ENCODE measurements at regions not wholly inside any gene's neighbourhood (a gene's known extent, or its start where the extent isn't known, plus 50 kb on each side); places are given as distances from the start of the nearest gene placed in this dataset.

DNA sequence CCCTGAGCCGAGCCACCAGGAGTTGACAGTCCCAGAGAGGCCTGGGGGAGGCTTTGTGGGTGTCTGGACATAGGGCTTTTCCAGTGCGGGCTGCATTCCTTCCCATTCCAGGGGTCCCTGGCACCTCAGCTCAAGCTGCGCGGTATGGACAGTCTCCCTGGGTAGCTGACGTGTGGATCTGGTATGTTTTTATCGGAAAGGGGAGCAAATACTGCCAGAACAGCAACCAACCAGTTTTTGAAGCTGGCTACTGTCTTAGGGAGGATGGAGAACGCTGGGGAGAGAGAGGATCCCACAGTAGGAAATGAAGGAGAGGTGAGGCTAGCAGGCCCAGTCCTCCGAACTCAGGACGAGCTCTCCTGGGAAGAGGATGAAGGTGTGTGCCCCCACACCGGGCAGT, 103.8 kb upstream of the APCDD1 start:
- Mint-ChIP-seq H3K27me3 (ENCODE audit: low read depth) (no peaks in the 10 kb centered on the region), H3K4me1 (peaks cover 42% of the 10 kb centered on the region), H3K36me3 (ENCODE audit: low read depth) (no peaks in the 10 kb centered on the region), H3K9me3 (no peaks in the 10 kb centered on the region), H3K4me3 (no peak overlapping the region), H3K27ac (peak overlapping the region in 2 of 3 experiments; percentile 20 to 52)
- TF ChIP-seq, protein P1, sequence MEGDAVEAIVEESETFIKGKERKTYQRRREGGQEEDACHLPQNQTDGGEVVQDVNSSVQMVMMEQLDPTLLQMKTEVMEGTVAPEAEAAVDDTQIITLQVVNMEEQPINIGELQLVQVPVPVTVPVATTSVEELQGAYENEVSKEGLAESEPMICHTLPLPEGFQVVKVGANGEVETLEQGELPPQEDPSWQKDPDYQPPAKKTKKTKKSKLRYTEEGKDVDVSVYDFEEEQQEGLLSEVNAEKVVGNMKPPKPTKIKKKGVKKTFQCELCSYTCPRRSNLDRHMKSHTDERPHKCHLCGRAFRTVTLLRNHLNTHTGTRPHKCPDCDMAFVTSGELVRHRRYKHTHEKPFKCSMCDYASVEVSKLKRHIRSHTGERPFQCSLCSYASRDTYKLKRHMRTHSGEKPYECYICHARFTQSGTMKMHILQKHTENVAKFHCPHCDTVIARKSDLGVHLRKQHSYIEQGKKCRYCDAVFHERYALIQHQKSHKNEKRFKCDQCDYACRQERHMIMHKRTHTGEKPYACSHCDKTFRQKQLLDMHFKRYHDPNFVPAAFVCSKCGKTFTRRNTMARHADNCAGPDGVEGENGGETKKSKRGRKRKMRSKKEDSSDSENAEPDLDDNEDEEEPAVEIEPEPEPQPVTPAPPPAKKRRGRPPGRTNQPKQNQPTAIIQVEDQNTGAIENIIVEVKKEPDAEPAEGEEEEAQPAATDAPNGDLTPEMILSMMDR (IDR thresholded peaks at IDR 0.05; ENCODE audit: unreplicated experiment in 3 of 3): no peak

DNA sequence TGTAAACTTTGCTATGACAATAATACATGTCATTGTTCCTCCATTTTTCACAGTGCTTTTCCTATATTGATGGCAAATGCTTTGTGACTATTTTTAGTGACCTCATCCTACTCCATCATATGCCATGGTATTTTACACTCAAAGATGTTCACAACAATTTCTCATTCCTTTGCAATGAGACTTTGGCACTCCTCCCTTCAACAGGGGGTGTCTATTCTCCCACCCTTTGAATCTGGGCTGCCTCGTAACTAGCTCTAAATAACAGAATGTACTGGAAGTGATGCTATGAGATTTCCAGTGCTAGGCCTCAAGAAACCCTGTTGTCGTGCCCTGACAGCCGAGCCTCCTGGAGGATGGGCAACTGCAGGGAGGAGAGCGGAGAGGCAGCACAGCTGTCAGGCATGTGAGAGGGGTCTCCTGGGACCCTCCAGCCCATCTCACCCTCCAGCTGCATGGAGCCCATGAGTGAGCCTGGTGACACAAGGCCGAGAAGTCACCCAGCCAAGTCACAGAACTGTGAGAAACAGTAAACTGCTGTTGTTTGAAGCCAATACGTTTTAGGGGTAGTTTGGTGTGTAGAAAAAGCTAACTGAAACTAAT, 103.1 kb upstream of the APCDD1 start:
- Mint-ChIP-seq H3K4me3 (no peak overlapping the region), H3K4me1 (peaks cover 42% of the 10 kb centered on the region), H3K9me3 (peaks cover 5% of the 10 kb centered on the region), H3K36me3 (ENCODE audit: low read depth) (no peaks in the 10 kb centered on the region), H3K27me3 (ENCODE audit: low read depth) (no peaks in the 10 kb centered on the region), H3K27ac (no peak overlapping the region)
- TF ChIP-seq, protein P1 (IDR thresholded peaks at IDR 0.05; ENCODE audit: unreplicated experiment in 3 of 3): no peak

DNA sequence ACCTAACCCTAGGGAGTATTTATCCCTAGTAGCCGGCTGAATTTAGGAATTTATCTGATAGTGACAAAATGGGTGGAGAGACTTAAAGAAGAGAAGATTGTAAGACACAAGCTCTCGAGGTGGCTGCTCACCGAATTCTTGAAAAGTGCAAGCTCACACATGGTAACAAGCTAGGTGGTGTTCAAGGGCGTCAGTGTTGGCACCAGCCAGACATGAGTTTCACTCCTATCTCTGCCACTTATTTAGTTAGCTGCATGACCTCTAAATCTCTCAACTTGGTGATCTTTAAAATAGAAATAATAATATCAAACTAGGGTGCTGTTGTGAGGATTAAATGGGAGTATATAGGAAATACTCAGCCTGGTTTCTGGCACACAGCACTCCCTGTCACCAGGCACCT, 102.6 kb upstream of the APCDD1 start:
- TF ChIP-seq, protein P1 (IDR thresholded peaks at IDR 0.05; ENCODE audit: unreplicated experiment in 3 of 3): no peak
- H3K4me3 Mint-ChIP-seq: no peak overlapping the region
- H3K4me1 Mint-ChIP-seq: peaks cover 42% of the 10 kb centered on the region
- H3K27me3 Mint-ChIP-seq (ENCODE audit: low read depth): no peaks in the 10 kb centered on the region
- no peaks in the 10 kb centered on the region for H3K36me3 Mint-ChIP-seq (ENCODE audit: low read depth)
- H3K27ac Mint-ChIP-seq: no peak overlapping the region
- peaks cover 10% of the 10 kb centered on the region for H3K9me3 Mint-ChIP-seq

DNA sequence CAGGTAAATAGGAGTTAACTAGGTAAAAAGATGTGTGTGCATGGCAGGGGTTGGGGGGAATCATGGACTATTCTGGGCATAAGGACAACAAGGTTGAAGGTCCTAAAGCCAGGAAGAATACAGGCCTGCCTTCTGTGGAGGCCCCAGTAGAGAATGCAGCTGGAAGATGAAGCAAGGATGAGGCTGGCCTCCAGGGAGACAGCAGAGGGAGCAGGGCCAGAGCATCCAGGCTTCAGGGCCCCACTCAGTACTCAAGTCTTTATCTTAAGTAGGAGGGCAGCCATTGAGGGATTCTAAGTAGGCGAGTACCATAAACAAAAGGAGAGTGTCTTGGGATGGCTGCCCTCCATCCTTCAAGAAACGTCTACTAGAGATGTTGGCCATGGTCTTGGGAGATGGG, 101.8 kb upstream of the APCDD1 start:
- peak overlapping the region in 2 of 3 experiments; percentile 6 to 12 for H3K27ac Mint-ChIP-seq
- H3K4me3 Mint-ChIP-seq: no peak overlapping the region
- H3K27me3 Mint-ChIP-seq (ENCODE audit: low read depth): no peaks in the 10 kb centered on the region
- TF ChIP-seq, protein P1 (IDR thresholded peaks at IDR 0.05; ENCODE audit: unreplicated experiment in 3 of 3): no peak
- H3K9me3 Mint-ChIP-seq: peaks cover 14% of the 10 kb centered on the region
- H3K4me1 Mint-ChIP-seq: peaks cover 42% of the 10 kb centered on the region
- H3K36me3 Mint-ChIP-seq (ENCODE audit: low read depth): no peaks in the 10 kb centered on the region

DNA sequence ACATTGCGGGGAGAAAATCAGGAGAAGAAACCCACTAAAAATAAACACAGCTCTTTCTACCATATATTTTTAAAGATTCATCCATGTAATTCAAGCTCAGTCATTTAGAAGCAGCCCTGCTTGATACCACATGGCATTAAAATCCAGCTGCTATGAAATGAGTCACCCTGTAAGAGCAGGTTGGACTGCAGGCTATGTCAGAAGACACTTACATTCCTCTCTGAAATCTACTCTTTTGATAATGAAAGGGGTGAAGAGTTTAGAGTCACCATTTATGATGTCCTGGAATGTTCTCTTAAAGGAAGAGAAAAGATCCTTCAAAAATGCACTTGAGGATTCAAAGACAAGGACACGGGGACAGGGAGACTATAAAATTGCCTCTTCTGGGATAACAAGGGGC, 100.6 kb upstream of the APCDD1 start:
- Mint-ChIP-seq H3K27me3 (ENCODE audit: low read depth) (no peaks in the 10 kb centered on the region), H3K4me1 (peaks cover 42% of the 10 kb centered on the region), H3K9me3 (peaks cover 14% of the 10 kb centered on the region), H3K4me3 (no peak overlapping the region), H3K27ac (peak overlapping the region in 2 of 3 experiments; percentile 0 to 12), H3K36me3 (ENCODE audit: low read depth) (no peaks in the 10 kb centered on the region)
- TF ChIP-seq, protein P1 (IDR thresholded peaks at IDR 0.05; ENCODE audit: unreplicated experiment in 3 of 3): no peak

DNA sequence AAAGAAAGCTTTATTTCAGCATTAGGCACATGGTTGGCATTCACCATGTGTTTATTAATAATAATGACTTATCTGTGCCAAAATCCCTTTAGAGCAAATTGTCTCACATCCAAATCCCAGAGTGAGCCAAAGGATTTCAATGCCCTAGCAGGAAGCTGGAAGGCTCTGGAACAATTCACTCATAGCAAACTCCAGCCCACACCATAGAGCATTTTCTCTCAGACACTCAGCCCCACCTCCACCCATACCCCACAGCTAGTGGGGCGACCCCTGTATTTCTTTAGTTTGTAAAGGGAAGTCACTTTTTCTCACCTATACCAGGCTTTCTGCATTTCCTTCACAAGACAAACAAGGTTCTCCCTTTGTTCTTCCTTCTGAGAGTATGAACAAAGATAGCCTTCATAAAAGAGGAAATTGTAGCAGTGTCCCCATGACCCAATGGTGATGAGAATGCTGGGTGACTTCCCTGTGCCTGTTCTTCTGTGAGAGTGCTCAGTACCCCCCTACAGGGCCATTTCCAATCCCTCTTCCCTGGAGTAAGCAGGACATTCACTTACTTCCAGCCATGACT, 100.1 kb upstream of the APCDD1 start:
- H3K36me3 Mint-ChIP-seq (ENCODE audit: low read depth): no peaks in the 10 kb centered on the region
- H3K4me3 Mint-ChIP-seq: no peak overlapping the region
- TF ChIP-seq, protein P1 (IDR thresholded peaks at IDR 0.05; ENCODE audit: unreplicated experiment in 3 of 3): no peak
- peak overlapping the region in 2 of 3 experiments; percentile 12 to 29 for H3K27ac Mint-ChIP-seq
- H3K9me3 Mint-ChIP-seq: peaks cover 14% of the 10 kb centered on the region
- H3K4me1 Mint-ChIP-seq: peaks cover 42% of the 10 kb centered on the region
- no peaks in the 10 kb centered on the region for H3K27me3 Mint-ChIP-seq (ENCODE audit: low read depth)

All from nephron (organoid).